ENCODE measurements at regions not wholly inside any gene's neighbourhood (a gene's known extent, or its start where the extent isn't known, plus 50 kb on each side); places are given as distances from the start of the nearest gene placed in this dataset.
A peak's percentile ranks its signal among the peaks of the same experiment; 100 is the strongest.
"Not testable (repeated sequence)": the region's sequence is repeated elsewhere in the genome, so short reads cannot be mapped to it uniquely, and the experiment has no call there.

DNA sequence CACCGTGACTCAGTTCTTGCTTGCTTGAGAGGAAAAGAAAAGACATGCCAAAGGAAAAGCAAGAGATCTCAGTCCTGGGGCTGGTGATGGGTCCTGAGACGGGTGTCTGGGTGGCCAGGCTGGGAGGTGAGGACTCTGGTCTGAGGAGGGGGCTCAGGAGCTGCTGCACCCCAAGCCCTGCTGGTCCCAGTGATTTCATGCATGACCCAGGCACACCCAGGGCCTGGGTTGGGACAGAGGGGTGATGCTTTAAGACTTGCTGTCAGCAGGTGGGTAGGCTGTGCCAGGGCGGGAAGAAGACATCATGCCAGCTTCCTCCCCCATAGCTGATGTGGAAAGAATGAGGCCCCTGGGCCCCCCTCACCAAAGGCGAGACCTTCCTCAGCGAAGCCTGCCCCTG lies 65.1 kb upstream of the PMEPA1 start:
- no peak for TF ChIP-seq POLR2A (IDR thresholded peaks at IDR 0.05; ENCODE audit: low read depth, low read length)
- no peak for DNase-seq (ENCODE audit: insufficient read length, low spot score)
- FAIRE-seq, result no peak

DNA sequence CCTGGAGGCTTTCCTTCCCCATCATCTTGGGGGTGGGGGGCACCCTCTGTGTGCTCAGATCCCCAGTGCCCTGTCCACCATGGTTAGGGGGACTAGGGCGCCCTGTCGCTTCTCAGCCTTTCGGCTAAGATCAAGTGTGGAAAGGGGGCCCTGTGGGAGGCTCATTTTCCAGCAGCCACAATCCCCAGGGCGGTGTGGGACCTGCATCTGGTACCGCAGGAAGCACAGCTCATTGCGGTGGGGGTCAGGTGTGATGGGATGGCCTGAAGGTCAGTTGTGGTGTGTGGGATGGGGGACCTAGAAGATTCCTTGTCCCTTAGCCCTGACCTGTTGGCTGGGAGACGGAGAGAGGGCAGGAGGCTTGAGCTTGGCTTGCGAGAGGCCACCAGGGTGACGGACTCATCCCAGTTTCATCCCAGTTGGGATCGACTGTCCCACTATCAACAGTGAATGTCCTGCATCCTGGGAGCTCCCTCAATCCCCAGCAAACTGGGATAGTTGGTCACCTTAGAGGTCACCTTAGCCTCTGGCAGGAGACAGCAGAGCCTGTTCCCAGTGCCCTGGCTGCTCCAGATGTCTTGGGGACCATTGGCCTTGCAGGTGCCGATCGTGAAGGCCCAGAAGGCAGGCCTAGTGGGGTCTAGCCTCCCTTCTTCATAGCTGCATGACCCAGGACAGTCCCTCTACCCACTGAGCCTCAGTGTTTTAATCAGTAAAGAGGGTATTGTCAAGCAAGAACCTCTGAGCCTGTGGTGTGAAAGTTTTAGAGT lies 64.5 kb upstream of the PMEPA1 start:
- no peak for FAIRE-seq
- no peak for DNase-seq (ENCODE audit: insufficient read length, low spot score)
- no peak for TF ChIP-seq POLR2A (IDR thresholded peaks at IDR 0.05; ENCODE audit: low read depth, low read length)

DNA sequence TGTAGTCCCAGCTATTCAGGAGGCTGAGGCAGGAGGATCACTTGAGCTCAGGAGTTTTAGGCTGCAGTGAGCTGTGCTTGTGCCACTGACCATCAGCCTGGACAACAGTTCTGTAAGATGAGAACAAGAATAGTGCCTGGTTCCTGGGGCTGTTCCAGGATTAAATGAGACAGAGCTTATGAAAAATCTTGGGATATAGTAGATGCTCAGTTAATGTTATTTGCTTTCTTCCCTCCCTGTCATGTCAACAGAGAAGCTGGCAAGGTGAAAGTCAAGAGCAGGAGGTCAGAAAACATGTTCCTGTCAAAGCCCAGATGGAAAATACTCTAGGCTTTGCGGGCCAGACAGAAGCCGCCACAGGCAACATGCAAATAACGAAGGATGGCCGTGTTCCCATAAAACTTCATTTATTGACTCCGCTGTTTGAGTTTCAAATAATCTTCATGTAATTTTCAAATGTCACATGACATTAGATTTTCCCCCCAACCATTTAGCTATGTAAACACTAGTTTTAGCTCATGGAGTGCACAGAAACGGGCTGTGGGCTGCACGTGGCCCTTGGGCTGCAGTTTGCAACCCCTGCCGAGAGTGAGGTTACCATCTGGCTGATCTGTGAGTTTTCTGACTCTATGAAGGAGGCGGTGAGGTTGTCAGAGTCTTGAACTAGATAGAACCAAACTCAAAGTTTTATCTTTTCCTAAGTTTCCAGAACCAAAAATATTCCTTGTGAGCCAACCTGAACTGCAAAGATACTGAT lies 63.4 kb upstream of the PMEPA1 start:
- no peak for TF ChIP-seq POLR2A (IDR thresholded peaks at IDR 0.05; ENCODE audit: low read depth, low read length)

DNA sequence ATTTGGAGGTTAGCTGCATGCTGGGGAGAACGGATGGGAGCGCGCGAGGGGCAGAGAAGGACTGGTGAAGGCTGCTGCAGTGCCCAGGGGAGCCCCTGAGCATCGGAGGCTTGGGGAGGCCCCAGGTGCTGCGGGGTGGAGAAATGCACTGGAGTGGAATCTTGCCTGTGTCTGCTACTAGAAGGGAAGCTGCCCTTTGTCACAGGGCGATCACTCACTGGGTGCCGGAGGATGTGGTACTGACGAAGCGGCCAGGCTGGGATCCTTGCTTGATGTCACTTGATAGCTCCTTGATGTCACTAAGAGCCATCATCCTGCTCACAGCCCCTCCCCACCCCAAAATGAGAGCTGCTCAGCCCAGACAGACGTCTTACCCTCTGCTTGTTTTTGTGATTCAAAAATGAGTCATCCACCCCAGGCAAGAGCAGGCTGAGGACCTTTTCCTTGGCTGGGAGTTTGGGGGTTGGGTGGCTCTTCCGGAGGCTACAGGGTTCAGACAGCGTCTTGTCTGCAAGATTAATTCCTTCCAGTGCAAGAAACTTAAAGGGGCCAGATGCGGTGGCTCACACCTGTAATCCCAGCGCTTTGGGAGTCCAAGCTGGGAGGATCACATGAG lies 62.6 kb upstream of the PMEPA1 start:
- 0 out of 2 replicates have a peak, but pooled peaks have one; percentile 1 for TF ChIP-seq POLR2A (IDR thresholded peaks at IDR 0.05; ENCODE audit: low read depth, low read length)
- peak; percentile 41 for FAIRE-seq
- peak; percentile 78 for DNase-seq (ENCODE audit: insufficient read length, low spot score)

More for the DNA sequence above, 63.4 kb upstream of the PMEPA1 start:
- FAIRE-seq (no peak), DNase-seq (ENCODE audit: insufficient read length, low spot score) (no peak)

DNA sequence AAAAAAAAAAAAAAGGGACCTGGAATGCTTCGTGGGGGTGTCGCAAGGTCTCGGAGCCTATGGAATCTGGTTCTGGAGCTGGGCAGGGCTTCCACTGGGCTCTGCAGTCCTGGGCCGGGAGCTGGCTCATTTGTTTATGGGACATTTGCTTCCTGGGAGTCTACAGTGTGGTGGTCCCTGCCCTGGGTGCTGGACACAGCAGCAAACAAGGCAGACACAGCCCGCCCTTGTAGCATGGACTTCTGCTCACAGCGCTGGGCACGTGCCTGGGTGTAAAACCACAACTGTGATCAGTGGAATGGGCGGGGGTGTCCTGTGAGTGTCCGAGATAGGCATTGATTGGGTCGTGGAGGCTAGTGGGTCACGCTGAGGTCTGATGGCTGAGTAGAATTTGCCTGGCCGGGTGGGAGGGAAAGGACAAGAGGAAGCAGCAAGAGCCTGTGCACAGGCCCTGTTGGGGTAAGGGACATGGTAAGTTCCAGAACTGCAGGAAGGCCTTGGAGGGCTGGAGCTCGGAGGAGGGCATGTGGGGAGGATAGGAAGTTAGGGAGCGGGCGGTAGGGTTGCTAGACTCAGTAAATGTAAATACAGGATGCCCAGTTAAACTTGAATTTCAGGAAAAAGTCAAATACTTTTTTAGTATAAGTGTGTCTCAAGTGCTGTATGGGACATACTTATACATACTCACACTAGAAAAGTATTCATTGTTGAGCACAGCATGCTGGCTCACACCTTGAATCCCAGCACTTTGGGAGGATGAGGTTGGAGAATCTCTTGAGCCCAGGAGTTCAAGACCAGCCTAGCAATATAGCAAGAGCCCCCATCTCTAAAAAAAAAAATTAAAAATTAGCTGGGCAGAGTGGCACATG lies 61.3 kb upstream of the PMEPA1 start:
- no peak for TF ChIP-seq POLR2A (IDR thresholded peaks at IDR 0.05; ENCODE audit: low read depth, low read length)
- FAIRE-seq, result no peak
- no peak for DNase-seq (ENCODE audit: insufficient read length, low spot score)

DNA sequence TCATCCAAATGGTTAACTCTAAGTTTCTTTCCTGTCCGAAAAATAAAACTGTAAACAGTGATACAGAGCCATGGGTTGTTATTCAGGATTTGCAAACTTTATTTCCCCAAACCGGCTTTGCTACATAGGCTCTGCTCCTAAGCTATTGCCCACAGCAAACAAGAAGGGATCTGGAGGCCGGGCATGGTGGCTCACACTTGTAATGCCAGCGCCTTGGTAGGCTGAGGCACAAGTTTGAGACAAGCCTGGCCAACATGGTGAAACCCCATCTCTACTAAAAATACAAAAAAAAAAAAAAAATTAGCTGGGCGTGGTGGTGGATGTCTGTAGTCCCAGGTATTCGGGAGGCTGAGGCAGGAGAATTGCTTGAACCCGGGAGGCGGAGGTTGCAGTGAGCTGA lies 60.6 kb upstream of the PMEPA1 start:
- FAIRE-seq; DNase-seq (ENCODE audit: insufficient read length, low spot score): not testable (repeated sequence)

DNA sequence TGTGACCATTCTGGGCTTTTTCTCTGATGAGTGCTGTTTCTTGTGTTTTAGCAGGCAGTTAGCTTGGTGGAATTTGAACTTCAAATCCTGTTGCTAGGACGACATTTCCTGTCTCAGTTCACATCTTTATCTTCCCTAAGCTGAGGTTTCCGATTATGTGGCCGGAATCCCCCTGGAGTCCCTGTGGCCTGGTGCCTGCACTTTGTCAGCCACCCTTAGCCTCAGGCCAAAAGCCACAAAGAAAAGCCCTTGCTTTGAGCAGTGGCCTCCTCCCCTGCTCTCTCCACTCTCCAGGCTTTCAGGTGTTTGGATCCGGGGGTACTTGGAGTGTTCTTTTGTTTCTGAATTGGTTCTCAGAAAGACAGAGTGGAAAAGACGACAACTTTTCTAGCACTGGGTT lies 59.9 kb upstream of the PMEPA1 start:
- FAIRE-seq, result no peak
- no peak for TF ChIP-seq POLR2A (IDR thresholded peaks at IDR 0.05; ENCODE audit: low read depth, low read length)
- DNase-seq (ENCODE audit: insufficient read length, low spot score), result no peak

DNA sequence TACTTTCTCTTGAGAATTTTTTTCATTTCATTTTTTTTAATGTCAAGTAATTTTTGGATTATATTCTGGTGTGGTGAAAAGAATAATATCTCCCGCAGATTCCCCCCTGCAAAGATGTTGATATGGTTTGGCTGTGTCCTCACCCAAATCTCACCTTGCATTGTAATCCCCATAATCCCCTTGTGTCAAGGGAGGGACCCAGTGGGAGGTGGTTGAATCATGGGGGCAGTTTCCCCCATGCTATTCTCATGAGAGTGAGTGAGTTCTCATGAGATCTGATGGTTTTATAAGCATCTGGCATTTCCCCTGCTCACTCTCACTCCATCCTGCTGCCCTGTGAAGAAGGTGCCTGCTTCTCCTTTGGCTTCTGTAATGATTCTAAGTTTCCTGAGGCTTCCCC lies 58.7 kb upstream of the PMEPA1 start:
- FAIRE-seq, result no peak
- no peak for TF ChIP-seq POLR2A (IDR thresholded peaks at IDR 0.05; ENCODE audit: low read depth, low read length)
- DNase-seq (ENCODE audit: insufficient read length, low spot score), result no peak

DNA sequence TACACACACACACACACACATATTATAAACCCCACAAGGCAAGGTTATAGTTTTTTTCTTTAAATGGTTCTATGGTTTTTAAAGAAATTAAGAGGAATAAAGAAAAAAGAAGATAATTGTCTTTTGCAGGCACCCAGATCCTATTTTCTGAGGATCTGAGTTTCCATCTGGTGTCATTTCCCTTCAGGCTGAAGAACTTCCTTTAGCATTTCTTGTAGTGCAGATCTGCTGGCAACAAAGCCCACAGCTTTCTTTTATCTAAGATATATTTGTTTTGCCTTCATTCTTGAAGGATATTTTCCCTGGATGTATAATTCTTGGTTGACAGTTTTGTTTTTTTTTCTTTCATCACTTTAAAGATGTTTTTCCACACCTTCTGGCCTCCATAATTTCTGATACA lies 57.6 kb upstream of the PMEPA1 start:
- no peak for FAIRE-seq
- no peak for TF ChIP-seq POLR2A (IDR thresholded peaks at IDR 0.05; ENCODE audit: low read depth, low read length)
- no peak for DNase-seq (ENCODE audit: insufficient read length, low spot score)

DNA sequence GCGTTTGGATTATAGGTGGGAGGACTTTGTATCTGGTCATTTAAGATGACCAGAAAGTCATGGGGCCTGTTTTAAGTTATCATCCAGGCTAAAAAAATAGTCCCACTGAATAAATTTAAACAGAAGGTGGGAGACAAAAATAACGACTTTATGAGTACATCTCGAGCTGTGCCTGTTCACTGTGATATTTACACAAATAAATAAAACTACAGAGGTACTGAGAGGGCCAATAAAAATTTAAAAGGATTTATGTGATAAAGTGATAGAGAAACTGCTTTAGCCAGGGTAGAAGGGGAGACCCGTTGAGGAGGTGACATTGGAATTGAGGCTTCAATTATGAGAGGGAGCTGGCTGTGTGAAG lies 53.4 kb upstream of the PMEPA1 start:
- FAIRE-seq (no peak), DNase-seq (ENCODE audit: insufficient read length, low spot score) (no peak)
- TF ChIP-seq POLR2A (IDR thresholded peaks at IDR 0.05; ENCODE audit: low read depth, low read length), result no peak

DNA sequence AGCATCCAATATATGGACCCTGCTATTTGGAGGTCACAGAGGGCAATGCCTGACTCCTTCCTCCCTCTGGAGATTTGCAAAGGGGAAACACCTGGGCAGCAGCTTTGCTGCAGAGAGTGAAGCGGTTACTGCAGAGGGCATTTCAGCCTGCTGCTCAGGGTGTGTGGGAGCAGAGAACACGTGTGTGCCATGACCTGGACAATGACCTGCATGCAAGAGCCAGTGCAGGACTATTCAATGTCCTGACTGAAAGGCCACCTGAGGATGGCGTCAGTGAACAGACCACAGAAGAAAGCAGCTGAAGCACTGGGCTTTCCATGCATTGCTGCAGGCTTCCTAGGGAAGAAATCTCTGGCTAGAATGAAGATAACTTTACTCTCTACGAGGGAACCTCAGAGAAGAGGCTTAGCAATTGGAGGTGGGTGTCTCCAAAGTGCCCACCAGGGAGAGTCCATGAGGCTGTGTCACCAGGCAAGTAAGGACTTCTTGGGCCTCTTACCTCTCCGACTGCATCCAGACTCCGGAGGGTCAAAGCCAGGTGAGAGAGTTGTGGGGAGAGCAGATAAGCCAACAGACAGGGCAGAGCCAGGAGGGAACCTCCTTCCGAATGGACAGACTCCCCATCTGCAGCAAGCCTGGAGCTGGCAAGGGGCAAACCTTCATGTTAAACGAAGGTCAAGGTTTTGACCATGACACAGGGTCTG lies 52.9 kb upstream of the PMEPA1 start:
- no peak for TF ChIP-seq POLR2A (IDR thresholded peaks at IDR 0.05; ENCODE audit: low read depth, low read length)
- FAIRE-seq, result no peak
- DNase-seq (ENCODE audit: insufficient read length, low spot score), result no peak

DNA sequence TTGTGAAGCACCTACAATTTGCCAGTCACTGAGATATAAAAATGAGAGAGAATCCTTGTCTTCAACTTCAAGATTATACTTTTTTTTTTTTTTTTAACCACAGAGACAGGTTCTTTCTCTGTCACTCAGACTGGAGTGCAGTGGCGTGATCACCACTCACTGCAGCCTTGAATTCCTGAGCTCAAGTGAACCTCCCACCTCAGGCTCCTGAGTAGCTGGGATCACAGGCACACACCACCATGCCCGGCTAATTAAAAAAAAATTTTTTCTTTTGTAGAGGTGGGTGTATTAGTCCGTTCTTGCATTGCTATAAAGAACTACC lies 51.6 kb upstream of the PMEPA1 start:
- FAIRE-seq (no peak), DNase-seq (ENCODE audit: insufficient read length, low spot score) (no peak)
- no peak for TF ChIP-seq POLR2A (IDR thresholded peaks at IDR 0.05; ENCODE audit: low read depth, low read length)

DNA sequence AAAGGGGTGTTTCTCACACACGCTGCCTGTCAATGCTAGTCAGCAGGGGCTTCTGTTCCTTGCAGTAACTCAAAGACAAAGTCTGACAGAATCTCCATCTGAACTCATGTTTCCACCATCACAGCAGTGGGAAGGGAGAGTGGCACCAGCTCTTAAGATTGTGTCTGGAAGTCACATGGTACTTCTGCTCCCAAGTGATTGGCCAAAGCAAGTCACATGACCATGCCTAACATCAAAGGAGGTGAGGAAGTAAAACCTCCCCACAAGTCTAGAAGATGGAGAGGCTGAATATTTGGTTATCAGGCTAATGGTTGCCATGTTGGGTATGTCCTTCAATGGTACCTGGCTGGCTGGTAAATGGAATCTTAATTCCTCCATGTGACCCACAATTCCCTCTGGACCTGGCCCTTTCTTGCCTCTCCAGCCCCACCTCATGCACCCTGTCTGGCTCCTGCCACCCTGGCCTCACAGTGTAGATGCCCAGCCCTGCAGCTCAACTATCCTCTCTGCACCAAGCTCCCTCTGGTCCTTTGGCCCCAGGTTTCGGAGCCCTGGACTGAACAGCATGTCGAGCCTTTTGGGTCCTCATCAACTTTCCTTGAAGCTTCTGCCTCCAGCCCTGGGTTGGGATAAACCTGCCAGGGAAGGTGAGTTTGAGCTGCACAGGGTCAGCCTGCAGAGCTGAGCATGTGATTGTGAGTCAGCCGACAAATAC lies 51.0 kb upstream of the PMEPA1 start:
- TF ChIP-seq POLR2A (IDR thresholded peaks at IDR 0.05; ENCODE audit: low read depth, low read length), result no peak
- FAIRE-seq (no peak), DNase-seq (ENCODE audit: insufficient read length, low spot score) (no peak)

All from H54 (cell line).